ENCODE measurements at regions not wholly inside any gene's neighbourhood (a gene's known extent, or its start where the extent isn't known, plus 50 kb on each side); places are given as distances from the start of the nearest gene placed in this dataset.

DNA sequence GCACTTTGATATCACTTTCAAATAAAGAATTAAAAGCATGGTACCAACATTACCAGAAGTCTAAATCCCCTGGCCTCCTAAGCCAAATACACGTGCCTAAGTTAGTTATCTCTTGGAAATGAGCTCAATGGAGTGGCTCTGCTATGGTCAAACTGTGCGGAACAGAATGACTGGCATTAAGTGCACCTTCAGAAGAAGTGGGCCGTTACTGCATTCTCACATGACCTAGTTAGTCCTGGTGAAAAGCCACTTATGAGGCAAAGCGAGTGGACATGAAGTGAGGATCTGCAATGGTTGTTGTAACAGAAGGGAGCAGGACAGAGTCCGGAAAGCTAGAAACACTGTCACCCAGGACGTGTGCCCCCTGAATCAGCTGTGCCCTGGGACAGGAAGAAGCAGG lies 633.1 kb downstream of the IRX1 start:
- no peak for DNase-seq (ENCODE audit: low read depth)

DNA sequence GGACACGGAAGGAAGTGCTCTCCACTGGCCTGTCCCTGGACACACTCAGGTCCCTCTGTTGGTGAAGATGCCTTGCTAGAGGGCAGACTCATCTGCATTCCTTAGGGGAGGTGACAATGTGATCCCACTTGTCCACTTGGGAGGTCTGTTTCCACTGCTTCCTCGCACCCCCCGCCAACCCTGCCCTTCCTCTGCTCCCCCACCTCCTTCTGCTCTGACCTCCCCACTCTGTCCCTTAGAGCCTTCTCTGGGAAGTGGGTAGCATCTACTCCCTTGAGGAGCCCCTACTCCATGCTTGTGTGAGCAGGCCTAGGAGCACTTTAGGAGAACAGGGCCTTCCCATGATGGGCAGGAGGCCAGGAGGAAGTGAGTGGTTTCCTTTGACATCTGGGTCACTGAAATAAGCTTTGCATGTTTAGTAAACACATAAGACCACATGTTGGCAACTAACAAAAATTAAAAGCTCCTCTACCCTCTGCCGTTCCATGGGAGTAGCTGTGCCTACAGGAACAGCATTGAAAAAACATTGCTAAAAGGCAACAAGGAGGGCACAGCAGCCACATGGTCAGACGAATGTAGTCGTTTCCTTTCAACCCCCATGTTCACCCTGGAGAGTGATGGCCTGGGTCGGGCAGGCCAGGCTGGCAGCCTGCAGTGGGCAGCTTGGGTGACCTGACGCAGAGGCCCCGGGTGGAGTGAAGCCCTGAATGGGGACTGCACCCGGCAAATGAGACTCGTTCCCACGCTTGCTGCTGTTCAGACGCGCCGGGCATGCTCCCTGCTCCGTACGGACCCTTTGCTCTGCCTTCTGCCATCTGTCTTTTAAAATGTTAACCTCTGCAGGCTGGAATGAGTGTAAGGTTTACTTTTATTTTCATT lies 634.0 kb downstream of the IRX1 start:
- no peak for DNase-seq (ENCODE audit: low read depth)

DNA sequence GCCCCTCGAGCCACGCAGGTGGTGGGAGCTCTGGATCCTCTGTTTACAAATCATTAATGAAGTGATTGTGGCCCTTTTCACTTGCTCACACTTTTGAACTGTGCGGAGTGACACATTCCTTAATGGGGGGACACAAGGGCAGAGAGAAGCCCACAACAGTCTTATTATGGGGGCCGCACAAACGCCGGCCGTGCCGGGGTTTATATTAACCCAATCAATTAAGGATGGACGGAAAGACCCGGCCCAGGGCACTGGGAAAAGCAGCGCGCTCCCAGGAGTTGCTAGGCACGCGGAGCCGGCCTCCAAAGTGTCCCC lies 634.8 kb downstream of the IRX1 start:
- DNase-seq (ENCODE audit: low read depth): no peak

DNA sequence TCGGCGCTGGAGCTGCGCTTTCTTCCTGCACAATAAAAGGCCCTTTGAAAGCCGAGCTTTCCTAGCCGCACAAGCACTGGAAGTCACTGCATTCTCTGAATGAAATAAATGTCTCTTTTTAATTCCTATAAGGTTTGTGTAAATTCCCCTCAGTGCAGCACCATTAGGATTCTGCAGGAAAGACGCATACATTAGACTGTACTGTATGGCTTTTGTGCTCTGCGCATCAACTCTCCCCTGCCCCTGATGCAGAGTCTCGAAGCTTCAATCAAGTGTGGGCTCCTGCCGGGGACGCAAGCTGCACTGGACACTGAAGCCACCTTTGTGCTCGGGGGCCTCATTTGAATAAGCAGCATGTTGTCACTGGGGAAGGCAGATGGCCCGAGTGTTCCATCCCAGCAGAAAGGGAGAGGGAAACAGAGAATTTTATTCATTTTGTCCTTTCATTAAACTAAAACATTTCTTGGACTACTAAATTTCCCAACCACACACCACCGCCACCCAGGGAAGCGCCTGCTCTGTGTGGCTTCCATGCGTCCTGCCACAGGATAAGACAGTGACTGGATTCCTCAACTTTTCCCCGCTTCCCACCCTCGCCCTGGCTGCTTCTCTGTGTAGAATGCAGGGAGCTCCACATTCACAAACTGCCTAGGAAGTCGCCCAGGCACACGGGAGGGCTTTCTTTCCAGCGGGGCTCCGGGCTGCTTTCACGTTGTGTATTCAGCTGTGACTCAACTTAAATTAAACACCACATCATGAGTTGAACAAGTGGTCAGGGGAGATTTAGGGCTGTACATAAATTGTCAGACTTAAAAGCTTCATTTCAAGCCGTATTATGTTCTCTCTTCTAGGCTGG lies 635.4 kb downstream of the IRX1 start:
- DNase-seq (ENCODE audit: low read depth): no peak

DNA sequence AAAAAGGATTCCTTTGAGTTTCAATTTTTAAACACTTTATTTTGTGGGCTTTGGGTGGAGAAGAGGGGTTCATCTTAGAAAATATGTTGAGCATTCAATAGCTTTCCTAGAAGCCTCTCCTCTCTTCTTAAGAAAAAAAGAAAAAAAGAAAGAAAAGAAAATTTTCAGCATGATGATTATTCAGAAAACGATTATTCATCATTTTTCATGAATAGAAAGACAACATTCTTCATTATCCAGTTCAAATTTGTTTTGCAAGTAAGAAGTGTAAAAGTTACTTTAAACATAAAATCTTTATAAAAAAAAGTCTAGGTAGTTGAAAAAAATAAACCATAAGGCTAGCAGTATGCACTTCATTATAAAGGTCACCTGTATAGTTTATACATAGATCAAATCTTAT lies 636.5 kb downstream of the IRX1 start:
- DNase-seq (ENCODE audit: low read depth): no peak

DNA sequence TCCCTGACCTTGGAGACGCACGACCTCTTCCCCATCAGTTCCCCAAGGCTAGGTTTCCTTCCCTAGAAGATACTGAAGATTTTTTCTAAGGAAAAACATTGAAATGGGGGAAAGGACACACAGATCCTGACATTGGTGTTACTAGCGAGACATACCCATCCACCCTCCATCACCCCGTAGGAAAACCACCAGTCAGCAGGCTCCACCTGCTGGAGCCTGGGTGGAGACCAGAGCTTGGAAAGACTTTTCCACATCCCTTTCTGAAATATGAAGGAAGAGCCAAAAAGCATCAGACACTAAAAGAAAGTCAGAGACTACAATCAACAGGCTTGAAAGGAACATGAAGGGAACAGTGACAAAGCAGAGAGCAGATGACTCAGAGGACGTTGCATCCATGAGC lies 638.0 kb downstream of the IRX1 start:
- no peak for DNase-seq (ENCODE audit: low read depth)

DNA sequence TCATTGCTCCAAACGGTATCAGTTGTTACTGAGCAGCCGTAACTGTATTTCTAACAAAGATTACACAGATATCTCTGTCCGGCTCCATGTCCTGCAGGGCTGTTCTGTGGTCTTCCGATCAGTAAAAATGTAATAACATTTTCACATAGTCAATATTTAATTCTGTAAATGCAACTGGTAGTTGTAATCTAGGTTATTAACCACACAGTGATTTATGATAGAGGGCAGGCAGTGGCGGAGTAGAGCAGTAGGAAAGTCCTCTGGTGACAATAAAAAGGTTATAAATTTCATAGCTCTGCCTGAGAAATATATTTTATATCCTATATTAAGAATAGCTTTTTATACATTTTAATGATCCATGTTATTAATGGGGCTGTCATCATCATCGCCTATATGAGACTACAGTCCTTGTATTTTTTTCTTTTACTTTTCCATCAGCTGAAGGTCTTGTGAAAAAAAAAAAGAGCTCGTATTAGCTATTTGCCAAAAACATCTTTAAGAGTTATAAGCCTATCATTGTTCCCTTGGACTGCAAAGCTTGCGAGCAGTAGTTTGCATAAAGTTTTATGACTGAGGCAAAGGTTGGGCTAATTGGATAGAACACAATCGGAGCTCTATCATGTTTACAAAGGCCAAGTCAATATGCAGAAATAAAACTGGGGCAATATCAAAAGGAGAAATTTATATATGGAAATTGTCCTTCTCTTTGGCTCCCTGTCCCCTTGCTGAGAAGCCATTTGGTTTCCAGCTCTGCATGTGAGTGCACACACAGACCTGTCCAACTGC lies 648.0 kb downstream of the IRX1 start:
- DNase-seq (ENCODE audit: low read depth): no peak

DNA sequence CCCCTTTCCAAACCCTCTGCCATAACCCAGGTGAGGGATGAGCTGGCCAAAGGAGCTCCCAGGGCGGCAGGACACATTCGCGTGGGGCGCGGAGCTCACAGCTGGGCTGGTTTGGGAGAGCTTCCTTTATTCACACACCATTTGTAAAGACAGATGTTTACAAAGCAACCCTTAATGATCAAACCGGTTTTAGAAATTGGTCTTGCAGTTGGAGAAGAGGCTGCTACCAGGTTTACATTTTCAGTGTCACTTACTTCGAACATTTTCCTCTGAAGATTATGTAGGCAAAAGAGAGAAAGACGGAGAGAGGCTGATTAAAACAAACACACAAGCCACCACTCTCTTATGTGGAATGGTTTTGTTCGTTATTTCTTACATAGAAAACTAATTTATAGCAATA lies 648.7 kb downstream of the IRX1 start:
- no peak for DNase-seq (ENCODE audit: low read depth)

DNA sequence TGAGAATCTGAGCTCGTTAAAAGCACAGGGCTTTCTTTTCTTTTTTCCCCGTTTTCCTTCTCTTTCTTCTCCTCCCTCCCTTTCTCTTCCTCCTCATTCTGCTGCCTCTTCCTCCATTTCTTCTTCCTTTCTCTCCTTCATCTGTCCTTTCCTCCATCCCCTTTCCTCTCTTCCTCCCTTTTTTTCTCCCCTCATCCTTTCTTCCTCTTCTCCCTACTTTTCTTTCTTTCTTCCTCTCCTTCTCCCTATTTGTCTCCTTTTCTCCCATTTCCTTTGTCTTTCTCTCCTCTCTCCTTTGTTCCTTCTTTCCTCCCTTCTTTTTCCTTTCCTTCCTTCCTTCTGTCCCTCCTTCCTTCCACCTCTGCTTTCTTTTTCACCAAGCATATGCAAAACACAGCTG lies 649.4 kb downstream of the IRX1 start:
- no peak for DNase-seq (ENCODE audit: low read depth)

DNA sequence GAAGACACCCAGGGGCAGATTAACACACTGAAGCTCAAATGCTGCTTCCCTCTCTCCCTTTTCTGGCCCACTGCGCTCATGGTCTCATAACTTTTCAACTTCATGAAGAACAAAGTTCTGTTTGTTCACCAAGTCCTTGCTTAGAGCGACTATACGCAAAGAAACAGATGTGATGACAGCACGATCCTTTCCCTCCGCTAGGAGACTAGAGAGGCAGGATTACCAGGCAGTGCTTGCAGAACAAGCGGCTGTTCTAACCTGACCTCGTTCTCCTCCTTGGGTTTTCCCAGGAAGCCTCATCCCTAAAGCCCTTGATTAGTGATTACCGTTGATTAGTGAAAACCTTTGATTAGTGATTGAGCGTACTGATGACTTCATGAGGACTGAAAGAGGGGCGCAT lies 649.9 kb downstream of the IRX1 start:
- DNase-seq (ENCODE audit: low read depth): no peak

DNA sequence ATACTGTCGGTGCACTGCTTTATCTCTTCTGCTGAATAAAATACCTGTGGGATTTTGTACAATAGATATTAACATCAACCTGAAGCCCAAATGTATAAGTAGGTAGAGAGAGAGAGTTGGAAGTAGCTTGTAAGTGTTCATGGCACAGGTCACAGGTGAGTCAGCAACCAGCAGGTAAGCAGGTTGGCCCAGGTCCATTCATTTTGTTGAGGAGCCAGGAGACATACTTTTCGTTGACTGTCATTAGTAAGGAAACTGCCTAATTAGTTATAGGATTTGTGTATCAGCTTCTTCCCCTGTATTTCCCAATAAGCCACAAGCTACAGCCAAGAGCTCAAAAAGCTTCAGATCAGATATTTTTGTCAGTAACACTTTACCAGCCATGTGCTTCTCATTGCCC lies 650.8 kb downstream of the IRX1 start:
- DNase-seq (ENCODE audit: low read depth): no peak

DNA sequence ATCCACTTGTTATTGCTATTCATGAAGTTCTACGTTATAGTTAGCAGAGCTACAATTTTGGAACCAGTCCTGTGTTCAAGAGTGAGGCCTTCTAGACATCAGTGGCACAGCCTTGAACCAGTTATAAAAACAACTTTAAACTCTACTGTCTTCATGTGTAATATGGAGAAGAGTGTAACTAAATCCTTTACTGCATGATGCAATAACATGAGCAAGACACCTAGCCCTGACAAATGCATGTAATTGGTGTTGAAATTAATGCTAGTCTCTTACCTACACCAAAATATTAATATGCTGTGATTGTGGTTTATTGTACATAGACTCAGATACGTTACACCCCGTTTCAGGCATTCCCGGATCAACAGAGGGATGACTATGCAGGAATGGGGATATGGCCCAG lies 654.6 kb downstream of the IRX1 start:
- DNase-seq (ENCODE audit: low read depth): no peak

DNA sequence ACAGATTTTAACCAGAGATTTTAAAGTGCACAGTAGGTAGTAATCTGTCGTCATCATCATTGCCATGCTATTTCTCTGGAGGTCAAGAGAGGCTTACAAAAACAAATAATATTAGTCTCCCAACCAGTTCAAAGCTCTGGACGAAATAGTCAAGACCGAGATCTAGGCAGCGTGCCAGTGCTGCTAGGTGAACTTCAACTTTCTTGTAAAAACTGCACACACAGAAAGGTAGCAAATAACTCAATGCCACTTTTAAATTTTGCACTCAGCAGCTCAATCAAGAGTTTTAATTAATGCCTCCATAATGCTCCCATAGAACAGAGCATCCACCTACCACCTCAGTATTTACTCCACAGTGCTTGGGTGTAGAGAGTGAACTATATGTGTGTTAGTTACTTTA lies 656.8 kb downstream of the IRX1 start:
- DNase-seq (ENCODE audit: low read depth): no peak

DNA sequence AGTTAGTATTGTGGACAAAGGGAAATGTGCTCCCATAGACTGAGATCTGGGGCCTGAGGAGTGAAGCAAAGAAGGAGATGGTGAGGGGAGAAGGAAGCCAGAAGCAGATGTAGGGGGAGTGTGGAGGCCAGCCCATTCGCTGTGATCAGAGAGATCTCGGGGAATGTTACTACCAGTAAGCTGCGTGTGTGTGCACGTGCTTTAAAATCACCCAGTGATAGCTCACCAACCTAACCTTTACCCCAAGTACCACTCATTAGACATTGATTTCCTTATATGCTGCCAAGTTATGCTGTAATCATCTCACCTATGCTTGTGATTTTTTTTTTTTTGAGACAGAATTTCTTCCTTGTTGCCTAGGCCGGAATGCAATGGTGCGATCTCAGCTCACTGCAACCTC lies 659.1 kb downstream of the IRX1 start:
- no peak for DNase-seq (ENCODE audit: low read depth)

DNA sequence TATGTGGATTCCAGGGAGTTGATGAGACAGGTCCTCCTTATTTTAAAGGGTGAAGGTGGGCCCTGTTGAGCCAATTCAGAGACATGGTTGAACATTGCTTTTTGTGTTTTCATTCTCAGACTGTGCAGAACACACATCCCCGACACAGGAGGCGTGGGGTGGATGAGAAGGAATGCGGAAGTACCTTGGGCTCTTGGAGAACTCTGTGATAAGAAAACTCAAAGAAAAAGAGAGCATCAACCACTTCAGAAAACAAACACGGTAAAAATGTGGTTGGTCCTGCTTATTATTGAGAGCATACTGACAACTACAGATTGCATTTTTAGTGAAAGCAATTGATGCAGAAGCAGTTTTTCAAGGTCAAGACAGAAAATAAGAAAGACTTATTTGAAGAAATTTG lies 659.8 kb downstream of the IRX1 start:
- DNase-seq (ENCODE audit: low read depth): no peak

DNA sequence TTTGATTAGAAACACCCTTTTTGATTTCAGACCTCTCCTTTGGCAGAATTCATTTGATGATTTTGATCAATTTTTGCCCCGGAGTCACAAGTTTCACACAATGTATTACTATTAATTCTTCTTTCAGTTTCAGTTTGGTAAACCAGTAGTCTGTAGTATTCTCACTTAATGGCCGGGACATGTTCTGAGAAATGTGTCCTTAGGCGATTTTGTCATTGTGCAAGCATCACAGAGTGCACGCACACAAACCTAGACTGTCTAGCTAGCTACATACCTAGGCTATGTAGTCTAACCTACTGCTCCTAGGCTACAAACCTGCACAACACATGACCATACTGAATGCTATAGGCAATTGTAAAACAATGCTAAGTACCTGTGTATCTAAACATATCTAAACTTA lies 662.5 kb downstream of the IRX1 start:
- DNase-seq (ENCODE audit: low read depth): no peak

DNA sequence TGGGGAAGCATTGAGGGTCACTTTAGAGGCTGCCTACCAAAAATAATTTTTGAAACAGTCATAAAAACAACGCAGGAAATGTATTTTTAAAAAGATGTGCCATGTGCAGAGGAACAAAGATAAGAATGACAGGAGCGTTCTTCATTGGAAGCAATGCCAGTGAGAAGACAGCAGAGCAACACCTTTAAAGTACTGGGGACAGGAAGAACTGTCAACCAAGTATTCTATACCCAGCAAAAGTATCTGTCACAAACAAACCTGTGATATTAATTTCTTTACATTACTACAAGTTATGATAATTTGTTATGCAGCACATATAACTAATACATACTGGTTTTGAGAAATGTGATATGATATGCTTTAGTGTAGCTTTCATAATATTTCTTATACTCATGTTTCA lies 675.6 kb downstream of the IRX1 start:
- DNase-seq (ENCODE audit: low read depth): no peak

DNA sequence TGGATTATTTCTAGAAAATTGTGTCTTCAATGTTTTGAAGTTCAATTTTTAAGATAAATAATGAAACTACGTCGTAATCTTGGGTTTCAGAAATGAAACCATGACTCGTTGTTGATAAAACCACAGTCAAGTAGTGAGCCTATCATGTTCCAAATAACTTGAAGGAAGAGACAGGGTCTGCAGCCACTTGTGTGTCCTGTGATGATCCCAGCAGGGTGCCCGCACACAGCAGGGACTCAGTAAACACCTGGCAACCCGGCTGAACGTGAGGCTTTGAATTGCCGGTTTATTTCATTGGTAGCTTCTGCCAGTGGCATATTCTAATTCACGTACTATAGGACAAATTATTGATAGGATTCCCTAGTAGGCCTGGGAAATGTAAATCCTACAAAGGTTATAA lies 679.6 kb downstream of the IRX1 start:
- no peak for DNase-seq (ENCODE audit: low read depth)

DNA sequence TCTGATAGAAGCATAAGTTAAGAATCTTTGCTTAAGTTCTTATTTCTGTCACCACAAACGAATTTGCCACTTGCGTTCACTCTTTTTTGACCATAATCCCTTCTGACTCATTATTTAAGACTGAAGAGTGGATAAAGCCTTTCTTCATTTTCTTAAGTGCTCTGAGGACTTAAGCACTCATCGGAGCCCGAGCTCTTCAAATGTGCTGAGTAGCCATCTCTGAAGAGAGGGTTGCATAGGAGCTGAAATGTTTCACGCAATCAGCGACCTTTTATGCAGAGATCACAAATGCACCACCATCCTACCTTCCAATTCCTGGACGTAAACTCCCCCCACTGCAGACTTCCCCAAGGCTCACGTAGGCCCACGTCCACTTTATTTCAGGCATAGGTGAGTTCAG lies 699.2 kb downstream of the IRX1 start:
- DNase-seq (ENCODE audit: low read depth): no peak

DNA sequence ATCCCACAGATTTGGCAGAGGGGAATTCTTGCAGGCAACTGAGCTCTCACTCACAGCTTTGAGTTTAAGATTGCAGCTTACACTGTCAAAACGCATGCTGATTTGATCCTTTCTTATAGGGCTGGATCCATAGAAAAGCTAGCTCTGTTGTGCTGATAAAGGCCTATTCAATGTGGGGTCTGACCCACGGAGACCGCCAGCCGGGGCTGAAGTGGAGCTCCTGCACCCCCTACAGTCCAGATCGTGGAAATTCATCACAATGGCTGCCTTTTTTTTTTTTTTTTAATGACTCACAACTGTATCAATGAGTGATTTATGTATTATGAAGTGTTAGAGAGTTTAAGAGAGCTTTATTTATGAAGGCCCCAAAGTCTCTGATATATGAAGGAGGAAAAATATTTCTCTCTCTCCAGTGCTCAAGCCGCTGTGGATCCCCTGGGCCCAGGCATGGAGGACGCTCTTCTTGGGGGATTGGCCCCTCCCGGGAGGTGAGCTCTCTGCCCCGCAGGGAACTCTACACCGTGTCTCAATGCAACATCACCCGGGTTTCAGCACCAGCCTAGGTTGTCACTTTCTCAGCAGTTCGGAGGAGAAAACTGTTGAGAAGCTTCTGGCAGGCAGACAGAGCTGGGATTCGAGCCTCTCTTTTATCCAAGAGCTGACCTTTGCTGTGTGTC lies 700.2 kb downstream of the IRX1 start:
- DNase-seq (ENCODE audit: low read depth): no peak

DNA sequence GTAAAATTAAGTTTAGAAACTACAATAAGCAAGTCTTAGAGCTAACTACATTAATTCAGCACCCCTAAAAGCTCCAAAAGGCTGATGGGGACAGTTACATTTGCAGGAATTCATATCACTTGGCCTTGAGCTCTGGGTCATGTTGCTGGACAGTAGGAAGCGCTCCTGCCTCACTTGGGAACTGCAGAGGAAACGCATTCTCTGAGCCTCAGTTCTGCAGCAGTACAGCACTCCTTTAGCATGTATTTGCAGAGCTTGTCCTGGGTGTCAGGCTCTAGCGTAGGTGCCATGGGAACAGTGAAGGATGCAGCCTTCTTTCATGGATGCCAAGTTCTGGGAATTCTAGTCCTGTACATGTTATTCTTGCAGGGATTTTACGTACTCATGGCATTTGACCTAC lies 710.4 kb downstream of the IRX1 start:
- DNase-seq (ENCODE audit: low read depth): no peak

DNA sequence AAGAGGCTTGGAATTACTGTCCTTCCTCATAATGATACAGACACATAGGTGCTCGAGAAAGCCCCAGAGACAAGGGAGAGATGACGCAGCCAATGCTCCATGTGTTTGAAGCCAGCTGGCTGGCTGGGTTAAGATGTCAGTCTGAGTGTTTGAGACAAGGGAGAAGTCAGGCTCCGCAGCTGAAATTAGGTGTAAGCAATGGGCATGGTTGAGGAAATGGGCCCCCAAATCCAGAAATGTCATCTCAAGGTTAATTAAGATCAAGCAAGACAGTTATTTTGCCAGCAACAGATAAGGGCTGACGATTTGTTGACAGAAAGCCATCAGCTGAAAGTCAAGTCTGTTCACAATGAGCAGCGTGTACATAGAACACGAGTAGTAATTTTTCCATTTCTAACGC lies 713.4 kb downstream of the IRX1 start:
- DNase-seq (ENCODE audit: low read depth): no peak

Measured in HS-27A (cell line).